GM13976 (cell line): ENCODE measurements at regions not wholly inside any gene's neighbourhood (a gene's known extent, or its start where the extent isn't known, plus 50 kb on each side); places are given as distances from the start of the nearest gene placed in this dataset.
A peak's percentile ranks its signal among the peaks of the same experiment; 100 is the strongest.

ENCODE experiments used
- DNase-seq: peaks from one replicate; pipeline ENCODE4 v3.0.0; 2012; ENCODE audit warnings: low spot score
- CTCF ChIP-seq: IDR thresholded peaks from 2 replicates; pipeline ENCODE4 v1.5.1; 2012; ENCODE audit warnings: borderline replicate concordance, mild to moderate bottlenecking; ENCODE audit not compliant: insufficient read depth; ENCODE audit errors: extremely low read depth, missing control alignments, control extremely low read depth
- in situ Hi-C: fragments of 300-500 bp; cut with MboI; formaldehyde crosslinking; loops from one replicate; pipeline ENCODE4 v1.12.0; 2022; ENCODE audit warnings: low sequenced_read_pairs, mixed read lengths, inconsistent platforms; ENCODE audit not compliant: unreplicated experiment

GRCh38 chr3:193954752-193955151, 181.2 kb upstream of the HES1 start:
- TF ChIP-seq CTCF = no peak
- in situ Hi-C loops = loop anchor here (25.0 kb wide), 1 partner anchor 358 kb away; no protein-coding TSS in a partner anchor
- DNase-seq = no peak

- no peak for TF ChIP-seq CTCF
- in situ Hi-C loops = loop anchor here (25.0 kb wide), 1 partner anchor 357 kb away; no protein-coding TSS in a partner anchor
- no peak for DNase-seq
Measured at GRCh38 chr3:193955719-193956118, 180.2 kb upstream of the HES1 start.

GRCh38 chr3:193959861-193960260, 176.1 kb upstream of the HES1 start:
- TF ChIP-seq CTCF = no peak
- DNase-seq = no peak
- in situ Hi-C loops = loop anchor here (25.0 kb wide), 1 partner anchor 352 kb away; no protein-coding TSS in a partner anchor

- in situ Hi-C loops = loop anchor here (25.0 kb wide), 1 partner anchor 352 kb away; no protein-coding TSS in a partner anchor
- no peak for DNase-seq
- no peak for TF ChIP-seq CTCF
Measured at GRCh38 chr3:193960487-193961274, 175.3 kb upstream of the HES1 start.

- no peak for TF ChIP-seq CTCF
Measured at GRCh38 chr3:193962986-193963685, 172.8 kb upstream of the HES1 start.

GRCh38 chr3:193963808-193964516, 172.0 kb upstream of the HES1 start:
- TF ChIP-seq CTCF = no peak
- peak; percentile 58 for DNase-seq
- in situ Hi-C loops = loop anchor here (25.0 kb wide), 1 partner anchor 348 kb away; no protein-coding TSS in a partner anchor

More at GRCh38 chr3:193962986-193963685, 172.8 kb upstream of the HES1 start:
- in situ Hi-C loops = loop anchor here (25.0 kb wide), 1 partner anchor 349 kb away; no protein-coding TSS in a partner anchor
- DNase-seq = no peak
